Body of pancreas (tissue), 4 donors: ENCODE measurements at regions not wholly inside any gene's neighbourhood (a gene's known extent, or its start where the extent isn't known, plus 50 kb on each side); places are given as distances from the start of the nearest gene placed in this dataset.

Source experiments
- POLR2A ChIP-seq, 3 donors: fragments of 450-650 bp; IDR thresholded peaks; one replicate each; pipeline ENCODE4 v1.6.1; 2016; ENCODE audit warnings: antibody characterized with exemption in 3 of 3, mild to moderate bottlenecking in 2 of 3
- TF ChIP-seq, protein P1 (sequence below), 7 experiments: fragments of 450-650 bp in 4 of 7; fragments of 200-600 bp in 3 of 7; sonication (generic) in 3 of 7; IDR thresholded peaks; one replicate each; pipeline ENCODE4 v1.5.1; 2016 to 2019; ENCODE audit warnings: antibody characterized with exemption in 7 of 7

DNA sequence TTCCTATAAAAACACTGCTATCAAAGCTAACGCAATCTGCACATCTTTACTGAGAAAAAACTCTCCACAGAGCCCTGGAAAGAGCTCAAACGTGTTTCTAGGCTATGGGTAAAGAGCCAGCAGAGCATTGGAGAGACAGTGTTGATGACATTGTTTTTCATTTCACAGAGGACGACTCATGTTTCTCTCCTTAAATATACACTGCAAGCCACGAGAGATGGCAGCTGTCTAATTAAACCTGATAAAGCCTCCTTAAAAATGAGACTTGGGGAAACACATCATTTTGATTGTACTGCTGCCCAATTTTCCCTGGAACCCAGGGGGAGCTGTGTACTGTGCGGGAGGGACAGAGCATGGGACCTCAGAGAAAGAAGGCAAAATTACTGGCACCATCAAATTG lies 294.3 kb upstream of the SETBP1 start:
- TF ChIP-seq, protein P1, sequence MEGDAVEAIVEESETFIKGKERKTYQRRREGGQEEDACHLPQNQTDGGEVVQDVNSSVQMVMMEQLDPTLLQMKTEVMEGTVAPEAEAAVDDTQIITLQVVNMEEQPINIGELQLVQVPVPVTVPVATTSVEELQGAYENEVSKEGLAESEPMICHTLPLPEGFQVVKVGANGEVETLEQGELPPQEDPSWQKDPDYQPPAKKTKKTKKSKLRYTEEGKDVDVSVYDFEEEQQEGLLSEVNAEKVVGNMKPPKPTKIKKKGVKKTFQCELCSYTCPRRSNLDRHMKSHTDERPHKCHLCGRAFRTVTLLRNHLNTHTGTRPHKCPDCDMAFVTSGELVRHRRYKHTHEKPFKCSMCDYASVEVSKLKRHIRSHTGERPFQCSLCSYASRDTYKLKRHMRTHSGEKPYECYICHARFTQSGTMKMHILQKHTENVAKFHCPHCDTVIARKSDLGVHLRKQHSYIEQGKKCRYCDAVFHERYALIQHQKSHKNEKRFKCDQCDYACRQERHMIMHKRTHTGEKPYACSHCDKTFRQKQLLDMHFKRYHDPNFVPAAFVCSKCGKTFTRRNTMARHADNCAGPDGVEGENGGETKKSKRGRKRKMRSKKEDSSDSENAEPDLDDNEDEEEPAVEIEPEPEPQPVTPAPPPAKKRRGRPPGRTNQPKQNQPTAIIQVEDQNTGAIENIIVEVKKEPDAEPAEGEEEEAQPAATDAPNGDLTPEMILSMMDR (IDR thresholded peaks at IDR 0.05): no peak
- TF ChIP-seq POLR2A (IDR thresholded peaks at IDR 0.05): no peak
